ENCODE measurements at regions not wholly inside any gene's neighbourhood (a gene's known extent, or its start where the extent isn't known, plus 50 kb on each side); places are given as distances from the start of the nearest gene placed in this dataset.

DNA sequence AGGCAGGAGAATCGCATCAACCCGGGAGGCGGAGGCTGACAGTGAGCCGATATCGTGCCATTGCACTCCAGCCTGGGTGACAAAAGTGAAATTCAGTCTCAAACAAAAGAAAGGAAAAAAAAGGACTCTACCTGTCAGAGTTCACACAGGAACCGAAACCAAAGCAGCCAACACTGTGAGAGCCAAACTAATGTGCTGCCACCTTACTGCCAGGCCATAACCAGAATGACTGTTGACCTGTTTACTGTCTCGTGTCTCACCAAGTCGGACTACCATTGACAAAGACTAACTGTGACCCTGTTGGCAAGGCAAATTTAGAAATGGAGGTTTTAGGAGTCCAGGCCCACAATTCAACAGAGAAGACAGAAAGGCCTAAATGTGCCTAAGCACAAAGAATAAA lies 112.4 kb downstream of the ANXA2R start:
- Mint-ChIP-seq H3K36me3 (ENCODE audit: low read depth) (peaks cover 2% of the 10 kb centered on the region), H3K27me3 (ENCODE audit: low read depth) (peaks cover under 1% of the 10 kb centered on the region), H3K27ac (ENCODE audit: unreplicated experiment) (no peak overlapping the region), H3K4me3 (no peak overlapping the region), H3K9me3 (peaks cover 5% of the 10 kb centered on the region), H3K4me1 (no peaks in the 10 kb centered on the region)
- TF ChIP-seq, protein P1, sequence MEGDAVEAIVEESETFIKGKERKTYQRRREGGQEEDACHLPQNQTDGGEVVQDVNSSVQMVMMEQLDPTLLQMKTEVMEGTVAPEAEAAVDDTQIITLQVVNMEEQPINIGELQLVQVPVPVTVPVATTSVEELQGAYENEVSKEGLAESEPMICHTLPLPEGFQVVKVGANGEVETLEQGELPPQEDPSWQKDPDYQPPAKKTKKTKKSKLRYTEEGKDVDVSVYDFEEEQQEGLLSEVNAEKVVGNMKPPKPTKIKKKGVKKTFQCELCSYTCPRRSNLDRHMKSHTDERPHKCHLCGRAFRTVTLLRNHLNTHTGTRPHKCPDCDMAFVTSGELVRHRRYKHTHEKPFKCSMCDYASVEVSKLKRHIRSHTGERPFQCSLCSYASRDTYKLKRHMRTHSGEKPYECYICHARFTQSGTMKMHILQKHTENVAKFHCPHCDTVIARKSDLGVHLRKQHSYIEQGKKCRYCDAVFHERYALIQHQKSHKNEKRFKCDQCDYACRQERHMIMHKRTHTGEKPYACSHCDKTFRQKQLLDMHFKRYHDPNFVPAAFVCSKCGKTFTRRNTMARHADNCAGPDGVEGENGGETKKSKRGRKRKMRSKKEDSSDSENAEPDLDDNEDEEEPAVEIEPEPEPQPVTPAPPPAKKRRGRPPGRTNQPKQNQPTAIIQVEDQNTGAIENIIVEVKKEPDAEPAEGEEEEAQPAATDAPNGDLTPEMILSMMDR (conservative IDR thresholded peaks at IDR 0.05) = no peak
- no peak for DNase-seq (ENCODE audit: low read depth, low spot score)

DNA sequence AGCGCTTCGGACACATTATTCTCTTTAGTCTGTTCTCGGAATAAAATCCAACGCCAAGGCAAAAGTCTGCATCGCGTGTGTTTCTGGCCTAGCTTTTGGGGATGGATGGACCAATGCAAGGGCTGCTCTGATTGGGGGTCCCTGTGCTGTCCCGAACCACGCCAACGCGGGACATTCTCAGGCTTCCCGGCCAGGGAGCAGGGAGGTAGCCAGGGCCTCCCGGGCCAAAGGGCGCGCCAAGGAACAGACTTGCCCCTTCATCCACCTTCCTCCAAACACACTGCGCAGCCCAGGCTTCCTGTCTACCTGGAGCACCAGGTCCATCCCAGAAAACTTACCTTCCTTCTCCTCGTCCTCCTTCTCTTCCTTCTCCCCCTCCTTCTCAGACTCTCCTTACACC lies 113.0 kb upstream of the SELENOP start:
- no peak for DNase-seq (ENCODE audit: low read depth, low spot score)
- Mint-ChIP-seq H3K4me3 (no peak overlapping the region), H3K36me3 (ENCODE audit: low read depth) (no peaks in the 10 kb centered on the region), H3K9me3 (peaks cover 3% of the 10 kb centered on the region), H3K4me1 (no peaks in the 10 kb centered on the region), H3K27ac (ENCODE audit: unreplicated experiment) (no peak overlapping the region), H3K27me3 (ENCODE audit: low read depth) (no peaks in the 10 kb centered on the region)
- TF ChIP-seq, protein P1 (conservative IDR thresholded peaks at IDR 0.05) = no peak

DNA sequence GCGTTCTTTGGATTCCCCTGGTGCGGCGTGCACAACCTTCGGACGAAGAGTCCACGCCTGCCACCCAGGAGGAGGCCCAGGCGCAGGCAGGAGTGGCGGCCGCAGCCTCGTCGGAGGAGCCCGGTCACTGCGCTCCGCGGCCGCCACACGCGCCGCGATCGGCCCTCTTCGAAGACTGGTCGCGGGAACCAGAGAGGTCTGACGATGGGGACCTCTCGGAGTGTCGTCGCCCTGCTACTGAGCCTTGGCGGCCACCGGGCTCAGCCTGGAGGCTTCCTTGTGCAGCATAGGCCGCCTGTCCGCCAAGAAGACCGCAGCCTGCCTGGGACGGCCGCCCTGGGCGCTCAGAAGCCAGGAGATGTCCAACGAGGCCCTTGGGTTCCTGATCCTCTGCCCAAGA lies 112.5 kb upstream of the SELENOP start:
- DNase-seq (ENCODE audit: low read depth, low spot score) = no peak
- Mint-ChIP-seq H3K27me3 (ENCODE audit: low read depth) (no peaks in the 10 kb centered on the region), H3K36me3 (ENCODE audit: low read depth) (no peaks in the 10 kb centered on the region), H3K27ac (ENCODE audit: unreplicated experiment) (no peak overlapping the region), H3K4me1 (no peaks in the 10 kb centered on the region), H3K9me3 (peaks cover 3% of the 10 kb centered on the region), H3K4me3 (no peak overlapping the region)
- TF ChIP-seq, protein P1 (conservative IDR thresholded peaks at IDR 0.05) = no peak

DNA sequence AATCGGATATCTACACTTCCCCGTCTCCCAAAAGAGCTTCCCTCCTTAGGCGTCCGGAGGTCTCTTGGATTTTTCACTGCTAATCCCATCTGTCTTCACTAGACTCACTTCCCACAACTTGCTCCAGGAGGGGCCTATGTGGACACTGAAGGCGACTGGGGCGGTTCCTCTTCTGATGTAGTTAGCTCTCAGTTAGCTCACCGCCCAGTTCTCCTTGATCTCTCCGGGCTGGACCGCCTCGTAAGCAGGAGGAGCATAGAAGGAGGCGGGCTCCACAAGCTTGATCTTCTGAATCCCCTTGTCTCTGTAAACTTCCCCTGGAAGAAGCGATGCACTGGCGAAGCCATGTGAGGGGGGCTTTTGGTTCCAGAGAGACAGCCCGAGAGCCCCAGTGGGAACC lies 112.0 kb upstream of the SELENOP start:
- Mint-ChIP-seq H3K36me3 (ENCODE audit: low read depth) (no peaks in the 10 kb centered on the region), H3K4me3 (no peak overlapping the region), H3K27ac (ENCODE audit: unreplicated experiment) (no peak overlapping the region), H3K9me3 (peaks cover 3% of the 10 kb centered on the region), H3K4me1 (no peaks in the 10 kb centered on the region), H3K27me3 (ENCODE audit: low read depth) (no peaks in the 10 kb centered on the region)
- DNase-seq (ENCODE audit: low read depth, low spot score) = no peak
- TF ChIP-seq, protein P1 (conservative IDR thresholded peaks at IDR 0.05) = no peak

DNA sequence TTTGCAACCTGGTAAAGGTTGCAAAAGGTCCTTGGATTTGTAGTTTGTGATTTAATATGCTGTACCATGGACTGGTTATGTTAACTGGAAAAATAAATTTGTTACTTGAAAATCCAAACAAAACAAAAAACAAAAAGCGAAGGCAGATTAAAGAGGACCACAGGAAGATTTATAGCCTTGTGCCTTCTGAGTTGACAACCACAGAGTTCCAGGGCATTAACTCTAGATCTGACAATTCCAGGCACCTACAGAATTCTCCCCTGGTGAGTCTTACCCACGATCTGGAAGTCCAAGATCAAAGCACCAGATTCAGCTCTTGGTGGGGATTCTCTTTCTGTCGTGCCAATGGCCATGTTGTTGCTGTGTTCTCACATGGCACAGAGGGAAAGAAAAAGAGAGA lies 107.9 kb upstream of the SELENOP start:
- no peak for DNase-seq (ENCODE audit: low read depth, low spot score)
- Mint-ChIP-seq H3K27me3 (ENCODE audit: low read depth) (no peaks in the 10 kb centered on the region), H3K9me3 (peaks cover 3% of the 10 kb centered on the region), H3K4me3 (no peak overlapping the region), H3K27ac (ENCODE audit: unreplicated experiment) (no peak overlapping the region), H3K36me3 (ENCODE audit: low read depth) (no peaks in the 10 kb centered on the region), H3K4me1 (no peaks in the 10 kb centered on the region)
- TF ChIP-seq, protein P1 (conservative IDR thresholded peaks at IDR 0.05) = no peak

All from neural crest cell (in vitro differentiated cells).